HUES64 (cell line): ENCODE measurements at regions not wholly inside any gene's neighbourhood (a gene's known extent, or its start where the extent isn't known, plus 50 kb on each side); places are given as distances from the start of the nearest gene placed in this dataset.

ENCODE experiments used
- H3K27ac ChIP-seq: 2 replicates; pipeline ENCODE4 v1.7.0; 2013; ENCODE audit warnings: low read depth, low read length, inconsistent platforms
- H3K27me3 ChIP-seq: 2 replicates; pipeline ENCODE4 v1.6.1; 2013; ENCODE audit warnings: mild to moderate bottlenecking, low read length; ENCODE audit not compliant: insufficient read depth
- H3K36me3 ChIP-seq: 2 replicates; pipeline ENCODE4 v1.6.1; 2013; ENCODE audit warnings: mild to moderate bottlenecking, low read length; ENCODE audit not compliant: insufficient read depth
- H3K4me1 ChIP-seq: 2 replicates; pipeline ENCODE4 v1.6.1; 2013; ENCODE audit warnings: mild to moderate bottlenecking, low read length, moderate library complexity; ENCODE audit not compliant: insufficient read depth
- H3K4me3 ChIP-seq: 2 replicates; pipeline ENCODE4 v1.5.1; 2013; ENCODE audit warnings: mild to moderate bottlenecking, low read length, moderate library complexity
- H3K9ac ChIP-seq: 2 replicates; pipeline ENCODE4 v1.6.1; 2013; ENCODE audit warnings: mild to moderate bottlenecking, low read depth, low read length
- H3K9me3 ChIP-seq: 2 replicates; pipeline ENCODE4 v1.6.1; 2013; ENCODE audit warnings: low read depth, low read length; ENCODE audit not compliant: insufficient read depth
- WGBS: fragments of 150-250, 120-280 bp; methylation state at CpG from one replicate; pipeline ENCODE4 v1.1.7; 2013; ENCODE audit warnings: missing lambda C conversion rate; 5-methylcytosine and 5-hydroxymethylcytosine counted together

GRCh38 chr11:134476435-134477021 lies 64.5 kb upstream of the B3GAT1 start:
- H3K4me3 ChIP-seq = no peak overlapping the region
- WGBS = 18% methylated on average over 11 of the region's 11 CpGs
- H3K9me3 ChIP-seq = no peaks in the 10 kb centered on the region
- H3K36me3 ChIP-seq = no peaks in the 10 kb centered on the region
- peaks cover 33% of the 10 kb centered on the region for H3K4me1 ChIP-seq
- no peaks in the 10 kb centered on the region for H3K27me3 ChIP-seq
- no peak overlapping the region for H3K27ac ChIP-seq
- H3K9ac ChIP-seq = no peak overlapping the region

- Histone ChIP-seq H3K4me3 (no peak overlapping the region), H3K36me3 (no peaks in the 10 kb centered on the region), H3K9ac (no peak overlapping the region), H3K9me3 (no peaks in the 10 kb centered on the region), H3K4me1 (peaks cover 33% of the 10 kb centered on the region), H3K27me3 (no peaks in the 10 kb centered on the region), H3K27ac (no peak overlapping the region)
- 84% methylated on average over 7 of the region's 7 CpGs for WGBS
Measured at GRCh38 chr11:134475951-134476350, 63.9 kb upstream of the B3GAT1 start.

DNA sequence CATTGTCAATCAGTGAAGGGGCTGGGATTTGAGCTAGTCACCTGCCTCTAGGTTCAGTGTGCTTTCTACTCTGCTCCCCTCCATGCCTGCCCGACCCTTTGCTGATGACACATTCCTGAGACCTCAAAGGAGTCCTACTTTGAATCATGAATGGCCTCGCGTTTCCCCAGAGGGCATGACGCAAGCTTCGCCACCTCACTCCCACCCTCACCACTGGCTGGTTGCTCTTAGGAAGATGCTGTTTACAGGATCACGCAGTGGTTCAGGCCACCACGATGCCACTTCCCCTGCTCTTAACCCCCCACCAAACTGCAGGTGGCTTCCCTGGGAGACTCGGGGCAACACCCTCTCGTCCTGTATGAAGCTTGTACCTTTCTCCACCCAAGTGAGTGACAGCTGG lies 62.9 kb upstream of the B3GAT1 start:
- Histone ChIP-seq H3K4me3 (no peak overlapping the region), H3K4me1 (peaks cover 33% of the 10 kb centered on the region), H3K9ac (no peak overlapping the region), H3K9me3 (no peaks in the 10 kb centered on the region), H3K36me3 (no peaks in the 10 kb centered on the region), H3K27me3 (no peaks in the 10 kb centered on the region), H3K27ac (no peak overlapping the region)
- 88% methylated on average over 9 of the region's 9 CpGs for WGBS

- no peaks in the 10 kb centered on the region for H3K36me3 ChIP-seq
- H3K4me3 ChIP-seq = no peak overlapping the region
- no peaks in the 10 kb centered on the region for H3K27me3 ChIP-seq
- no peak overlapping the region for H3K27ac ChIP-seq
- WGBS = 92% methylated on average over 21 of the region's 21 CpGs
- no peaks in the 10 kb centered on the region for H3K9me3 ChIP-seq
- H3K9ac ChIP-seq = no peak overlapping the region
- H3K4me1 ChIP-seq = peaks cover 26% of the 10 kb centered on the region
Measured at GRCh38 chr11:134474070-134474860, 62.2 kb upstream of the B3GAT1 start.

GRCh38 chr11:134471716-134472455 lies 59.8 kb upstream of the B3GAT1 start:
- Histone ChIP-seq H3K36me3 (no peaks in the 10 kb centered on the region), H3K9me3 (no peaks in the 10 kb centered on the region), H3K27me3 (0 out of 2 replicates have a peak, but pooled peaks cover 1% of the 10 kb centered on the region), H3K4me1 (peaks cover 4% of the 10 kb centered on the region; the same call in 1 of the 2 replicates), H3K9ac (no peak overlapping the region), H3K27ac (no peak overlapping the region), H3K4me3 (no peak overlapping the region)
- WGBS = 86% methylated on average over 9 of the region's 9 CpGs

DNA sequence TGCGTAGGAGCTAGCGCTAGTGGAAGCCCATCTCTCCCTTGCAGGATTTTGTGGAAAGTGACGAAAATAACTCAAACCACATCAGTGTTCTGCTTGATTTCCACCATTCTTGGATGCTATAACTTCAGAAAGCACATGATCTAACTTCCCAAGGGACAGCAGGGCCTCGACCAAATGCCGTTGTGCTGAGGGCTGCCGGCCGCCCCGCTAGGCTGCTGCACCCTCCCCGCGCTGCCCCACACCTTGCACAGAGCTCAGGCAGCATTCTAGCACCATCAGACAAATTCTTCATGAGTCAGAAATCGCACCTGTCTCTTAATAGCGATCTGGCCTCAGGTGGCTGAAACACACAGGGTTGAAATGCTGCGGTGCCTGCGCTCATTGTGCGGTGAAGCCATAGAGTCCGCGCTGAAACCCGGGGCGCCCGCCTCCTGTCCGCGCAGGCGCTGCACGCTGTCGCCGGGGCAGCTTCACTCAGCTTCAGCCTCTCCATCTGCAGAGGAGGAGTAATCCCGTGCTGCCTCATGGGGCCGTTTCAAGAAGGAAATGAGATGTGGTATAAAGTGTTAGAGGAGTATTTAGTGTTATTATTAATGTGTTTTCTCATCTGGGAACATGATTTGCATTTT lies 59.2 kb upstream of the B3GAT1 start:
- no peaks in the 10 kb centered on the region for H3K36me3 ChIP-seq
- WGBS = 93% methylated on average over 28 of the region's 28 CpGs
- no peak overlapping the region for H3K4me3 ChIP-seq
- H3K27ac ChIP-seq = no peak overlapping the region
- H3K4me1 ChIP-seq = peaks cover 4% of the 10 kb centered on the region
- no peaks in the 10 kb centered on the region for H3K9me3 ChIP-seq
- no peak overlapping the region for H3K9ac ChIP-seq
- H3K27me3 ChIP-seq = 0 out of 2 replicates have a peak, but pooled peaks cover 7% of the 10 kb centered on the region

DNA sequence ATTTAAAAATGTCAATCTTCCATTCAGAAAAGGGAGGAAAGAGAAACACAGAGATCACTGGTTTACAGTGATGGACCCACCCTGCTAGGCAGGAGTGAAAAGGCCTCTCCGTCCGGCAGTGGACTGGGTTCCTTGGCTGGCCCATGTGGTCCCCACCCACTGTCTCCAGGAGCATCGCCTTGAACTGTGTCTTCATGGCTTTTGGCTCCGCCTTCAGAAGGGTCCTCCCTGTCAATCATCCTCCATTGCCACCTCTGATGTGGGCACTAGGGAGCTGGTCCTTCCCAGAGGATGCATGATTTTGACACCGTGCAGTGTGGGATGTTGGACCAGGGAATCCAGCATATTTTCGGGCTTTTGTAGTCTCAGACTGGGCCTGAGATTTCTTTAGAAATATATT lies 58.2 kb upstream of the B3GAT1 start:
- no peak overlapping the region for H3K4me3 ChIP-seq

GRCh38 chr11:134469627-134470026 lies 57.6 kb upstream of the B3GAT1 start:
- WGBS = 100% methylated on average over 1 of the region's 3 CpGs
- H3K27me3 ChIP-seq = 0 out of 2 replicates have a peak, but pooled peaks cover 18% of the 10 kb centered on the region
- H3K4me3 ChIP-seq = no peak overlapping the region
- no peaks in the 10 kb centered on the region for H3K9me3 ChIP-seq
- H3K4me1 ChIP-seq = peaks cover 10% of the 10 kb centered on the region
- H3K36me3 ChIP-seq = no peaks in the 10 kb centered on the region
- no peak overlapping the region for H3K9ac ChIP-seq
- no peak overlapping the region for H3K27ac ChIP-seq

More for the DNA sequence above, 58.2 kb upstream of the B3GAT1 start:
- no peaks in the 10 kb centered on the region for H3K9me3 ChIP-seq
- H3K36me3 ChIP-seq = no peaks in the 10 kb centered on the region
- 0 out of 2 replicates have a peak, but pooled peaks cover 16% of the 10 kb centered on the region for H3K27me3 ChIP-seq
- H3K27ac ChIP-seq = no peak overlapping the region
- H3K4me1 ChIP-seq = peaks cover 10% of the 10 kb centered on the region
- 94% methylated on average over 6 of the region's 6 CpGs for WGBS
- H3K9ac ChIP-seq = no peak overlapping the region

DNA sequence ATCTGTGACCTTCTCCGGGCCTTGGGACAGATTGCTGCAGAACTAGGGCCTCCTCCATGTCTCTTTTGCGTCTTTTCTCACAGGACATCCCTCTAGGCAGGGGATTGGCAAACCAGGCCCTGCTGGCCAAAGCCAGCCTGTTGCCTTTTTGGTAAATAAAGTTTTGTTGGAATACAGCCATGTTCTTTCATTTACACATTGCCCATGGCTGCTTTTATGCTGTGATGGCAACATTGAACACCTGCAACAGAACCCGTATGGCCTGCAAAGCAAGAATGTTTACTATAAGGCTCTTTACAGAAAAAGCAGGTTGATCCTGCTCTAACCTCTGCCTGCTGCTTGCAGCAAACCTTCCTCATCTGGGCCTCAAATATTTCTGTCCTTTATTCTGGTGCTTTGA lies 56.8 kb upstream of the B3GAT1 start:
- H3K27me3 ChIP-seq = 0 out of 2 replicates have a peak, but pooled peaks cover 18% of the 10 kb centered on the region
- H3K27ac ChIP-seq = no peak overlapping the region
- WGBS = 92% methylated on average over 3 of the region's 3 CpGs

GRCh38 chr11:134468081-134468668 lies 56.1 kb upstream of the B3GAT1 start:
- WGBS = 92% methylated on average over 10 of the region's 10 CpGs
- H3K9ac ChIP-seq = no peak overlapping the region
- H3K36me3 ChIP-seq = no peaks in the 10 kb centered on the region
- H3K4me1 ChIP-seq = peaks cover 14% of the 10 kb centered on the region
- no peaks in the 10 kb centered on the region for H3K9me3 ChIP-seq
- no peak overlapping the region for H3K4me3 ChIP-seq
- H3K27me3 ChIP-seq = 0 out of 2 replicates have a peak, but pooled peaks cover 18% of the 10 kb centered on the region
- H3K27ac ChIP-seq = no peak overlapping the region

More for the DNA sequence above, 56.8 kb upstream of the B3GAT1 start:
- no peak overlapping the region for H3K4me3 ChIP-seq
- no peaks in the 10 kb centered on the region for H3K36me3 ChIP-seq
- peaks cover 13% of the 10 kb centered on the region for H3K4me1 ChIP-seq
- H3K9ac ChIP-seq = no peak overlapping the region
- no peaks in the 10 kb centered on the region for H3K9me3 ChIP-seq
